GM10248 (cell line): ENCODE measurements at regions not wholly inside any gene's neighbourhood (a gene's known extent, or its start where the extent isn't known, plus 50 kb on each side); places are given as distances from the start of the nearest gene placed in this dataset.

Source experiments
- CTCF ChIA-PET: fragments of 300-600 bp; sonication (Branson Sonifier 250); formaldehyde crosslinking; extraction: SDS; loops from one replicate; lab custom pipeline; 2021; ENCODE audit warnings: antibody characterized with exemption; lab: Yijun Ruan, JAX
- POLR2A ChIA-PET: fragments of 350-650 bp; sonication (Branson Sonifier 250); formaldehyde crosslinking; extraction: SDS; loops from one replicate; lab custom pipeline; 2020; ENCODE audit warnings: antibody characterized with exemption; lab: Yijun Ruan, JAX
- DNase-seq: peaks from one replicate; pipeline ENCODE4 v3.0.0; 2012; ENCODE audit errors: extremely low spot score
- CTCF ChIP-seq: IDR thresholded peaks from 2 replicates; pipeline ENCODE4 v1.5.1; 2012; ENCODE audit warnings: mild to moderate bottlenecking, low read depth; ENCODE audit errors: extremely low read depth, missing control alignments, control extremely low read depth

GRCh38 chr14:95406756-95407277 is 87.1 kb upstream of the CLMN start:
- DNase-seq, result no peak
- no peak for TF ChIP-seq CTCF
- CTCF ChIA-PET, result no interaction called here
- POLR2A ChIA-PET, result no interaction called here

- POLR2A ChIA-PET, result no interaction called here
- DNase-seq, result no peak
- TF ChIP-seq CTCF, result no peak
- CTCF ChIA-PET, result no interaction called here
Observed at GRCh38 chr14:95404583-95404982, 84.9 kb upstream of the CLMN start.

GRCh38 chr14:95402578-95402977 is 82.9 kb upstream of the CLMN start:
- no peak for TF ChIP-seq CTCF
- DNase-seq, result no peak
- ChIA-PET POLR2A (no interaction called here), CTCF (interaction anchor here (0.9 to 1.1 kb wide), 2 partner anchors 9 to 13 kb away, joined by 3 to 4 read pairs; no protein-coding TSS in a partner anchor)

- no peak for DNase-seq
- ChIA-PET CTCF (interaction anchor here (0.9 kb wide), 1 partner anchor 9 kb away, joined by 3 read pairs; no protein-coding TSS in a partner anchor), POLR2A (no interaction called here)
- no peak for TF ChIP-seq CTCF
Observed at GRCh38 chr14:95402176-95402575, 82.5 kb upstream of the CLMN start.

GRCh38 chr14:95398630-95399547 is 79.2 kb upstream of the CLMN start:
- ChIA-PET CTCF (no interaction called here), POLR2A (no interaction called here)
- no peak for TF ChIP-seq CTCF
- no peak for DNase-seq

- no peak for DNase-seq
- ChIA-PET CTCF (no interaction called here), POLR2A (no interaction called here)
- no peak for TF ChIP-seq CTCF
Observed at GRCh38 chr14:95397325-95397724, 77.6 kb upstream of the CLMN start.
